Keratinocyte (primary cell): ENCODE measurements at regions not wholly inside any gene's neighbourhood (a gene's known extent, or its start where the extent isn't known, plus 50 kb on each side); places are given as distances from the start of the nearest gene placed in this dataset.

ENCODE experiments used
- EZH2 ChIP-seq: IDR thresholded peaks from one replicate; pipeline ENCODE4 v1.6.1; 2012; ENCODE audit warnings: inconsistent platforms, mild to moderate bottlenecking, low read length, moderate library complexity
- TF ChIP-seq, protein P1 (sequence below), 3 experiments: IDR thresholded peaks in 1 of 3; conservative IDR thresholded peaks in 1 of 3; optimal IDR thresholded peaks in 1 of 3; 2 replicates in 2 of 3; 3 replicates in 1 of 3; pipeline versions ENCODE3 to v1.5.1; 2011; ENCODE audit warnings: low read length in 3 of 3, mild to moderate bottlenecking in 3 of 3, moderate library complexity in 2 of 3, control low read depth in 1 of 3, inconsistent platforms in 1 of 3; ENCODE audit not compliant: insufficient read depth in 2 of 3; ENCODE audit errors: extremely low read depth in 1 of 3

- TF ChIP-seq, protein P1, sequence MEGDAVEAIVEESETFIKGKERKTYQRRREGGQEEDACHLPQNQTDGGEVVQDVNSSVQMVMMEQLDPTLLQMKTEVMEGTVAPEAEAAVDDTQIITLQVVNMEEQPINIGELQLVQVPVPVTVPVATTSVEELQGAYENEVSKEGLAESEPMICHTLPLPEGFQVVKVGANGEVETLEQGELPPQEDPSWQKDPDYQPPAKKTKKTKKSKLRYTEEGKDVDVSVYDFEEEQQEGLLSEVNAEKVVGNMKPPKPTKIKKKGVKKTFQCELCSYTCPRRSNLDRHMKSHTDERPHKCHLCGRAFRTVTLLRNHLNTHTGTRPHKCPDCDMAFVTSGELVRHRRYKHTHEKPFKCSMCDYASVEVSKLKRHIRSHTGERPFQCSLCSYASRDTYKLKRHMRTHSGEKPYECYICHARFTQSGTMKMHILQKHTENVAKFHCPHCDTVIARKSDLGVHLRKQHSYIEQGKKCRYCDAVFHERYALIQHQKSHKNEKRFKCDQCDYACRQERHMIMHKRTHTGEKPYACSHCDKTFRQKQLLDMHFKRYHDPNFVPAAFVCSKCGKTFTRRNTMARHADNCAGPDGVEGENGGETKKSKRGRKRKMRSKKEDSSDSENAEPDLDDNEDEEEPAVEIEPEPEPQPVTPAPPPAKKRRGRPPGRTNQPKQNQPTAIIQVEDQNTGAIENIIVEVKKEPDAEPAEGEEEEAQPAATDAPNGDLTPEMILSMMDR (optimal IDR thresholded peaks at IDR 0.05 in 1 of 3, IDR thresholded peaks at IDR 0.05 in 1 of 3, conservative IDR thresholded peaks at IDR 0.05 in 1 of 3; ENCODE audit: extremely low read depth in 1 of 3, insufficient read depth in 2 of 3, low read length in 3 of 3): no peak
- TF ChIP-seq EZH2: no peak
These were observed 1239.8 kb downstream of the PCDH7 start for GRCh38 chr4:31959972-31960371.
